HepG2 (cell line): ENCODE measurements at regions not wholly inside any gene's neighbourhood (a gene's known extent, or its start where the extent isn't known, plus 50 kb on each side); places are given as distances from the start of the nearest gene placed in this dataset.
A peak's percentile ranks its signal among the peaks of the same experiment; 100 is the strongest.

Experiments
- ATAC-seq: fragments of 200-7000 bp; cut with Tn5 transposase; 3 replicates; pipeline ENCODE4 v1.9.1; 2020; ENCODE audit warnings: mild to moderate bottlenecking, moderate library complexity
- BruUV-seq: library from RNA; stranded (reverse); fragments of 400-500 nt; replicated peaks from 2 replicates; lab custom pipeline; 2021; lab: Mats Ljungman, UMichigan
- CTCF ChIA-PET: fragments of 300-600 bp; formaldehyde crosslinking; extraction: SDS; loops from one replicate; lab custom pipeline; 2021; ENCODE audit warnings: low total read pairs, inconsistent platforms, low intra/inter-chr PET ratio; lab: Yijun Ruan, JAX
- POLR2A ChIA-PET: fragments of 350-600 bp; sonication (Branson Sonifier 250); formaldehyde crosslinking; loops from one replicate; lab custom pipeline; 2020; ENCODE audit warnings: antibody characterized with exemption, inconsistent platforms; lab: Yijun Ruan, JAX
- DNase-seq: peaks from one replicate; pipeline ENCODE4 v3.0.0-alpha.2; 2015; ENCODE audit warnings: low spot score
- FAIRE-seq: peaks from 3 replicates; lab custom pipeline; 2011; peaks lifted over from hg19 to GRCh38; lab: Jason Lieb, UNC
- H2AFZ ChIP-seq: one replicate; pipeline ENCODE4 v1.6.1; 2011; ENCODE audit warnings: low read length, inconsistent platforms
- H3K27ac ChIP-seq: fragments of 300-600 bp; 3 replicates; pipeline ENCODE4 v1.8.0; 2011; ENCODE audit warnings: mixed run types, mild to moderate bottlenecking, mixed read lengths, low read length, inconsistent platforms; ENCODE audit not compliant: insufficient read depth; ENCODE audit errors: extremely low read length
- H3K27me3 ChIP-seq, 2 experiments: fragments of 200-600 bp in 1 of 2; 2 replicates in 1 of 2; 3 replicates in 1 of 2; pipeline versions ENCODE4 v1.6.0 to v1.8.0; 2011; ENCODE audit warnings: low read length in 2 of 2, mild to moderate bottlenecking in 2 of 2, moderate library complexity in 2 of 2, inconsistent platforms in 1 of 2; ENCODE audit not compliant: insufficient read depth in 2 of 2, control insufficient read depth in 1 of 2
- H3K36me3 ChIP-seq, 2 experiments: fragments of 200-600 bp in 1 of 2; replicated peaks in 1 of 2; 2 replicates in 1 of 2; 3 replicates in 1 of 2; pipeline versions ENCODE4 v1.5.1 to v1.8.0; 2011; ENCODE audit warnings: low read length in 2 of 2, inconsistent platforms in 1 of 2; ENCODE audit not compliant: insufficient read depth in 2 of 2, control insufficient read depth in 1 of 2
- H3K4me1 ChIP-seq: 2 replicates; pipeline ENCODE4 v1.5.1; 2012; ENCODE audit warnings: low read length, inconsistent platforms; ENCODE audit not compliant: insufficient read depth
- H3K4me2 ChIP-seq: 2 replicates; pipeline ENCODE4 v1.6.0; 2011; ENCODE audit warnings: low read depth, low read length, inconsistent platforms
- H3K4me3 ChIP-seq, 3 experiments: fragments of 200-600 bp in 1 of 3; sonication (generic), shearing (Covaris generic) in 1 of 3; replicated peaks in 1 of 3; 2 replicates each; pipeline ENCODE4 v1.5.1; 2011 to 2016; ENCODE audit warnings: low read length in 3 of 3, inconsistent platforms in 2 of 3, low read depth in 2 of 3, mild to moderate bottlenecking in 2 of 3, control low read depth in 1 of 3, mixed read lengths in 1 of 3; ENCODE audit not compliant: insufficient read depth in 1 of 3
- H3K79me2 ChIP-seq: one replicate; pipeline ENCODE4 v1.6.1; 2011; ENCODE audit warnings: low read length, inconsistent platforms; ENCODE audit not compliant: insufficient read depth
- H3K9ac ChIP-seq: 2 replicates; pipeline ENCODE4 v1.6.0; 2011; ENCODE audit warnings: mild to moderate bottlenecking, low read depth, low read length, inconsistent platforms; ENCODE audit not compliant: insufficient read depth
- H3K9me3 ChIP-seq: 2 replicates; pipeline ENCODE4 v1.5.1; 2012; ENCODE audit warnings: mild to moderate bottlenecking, low read length
- H4K20me1 ChIP-seq: 2 replicates; pipeline ENCODE4 v1.6.0; 2011; ENCODE audit warnings: inconsistent platforms, mild to moderate bottlenecking, low read length, moderate library complexity; ENCODE audit not compliant: insufficient read depth
- ARNTL ChIP-seq: sonication (generic); formaldehyde crosslinking; IDR thresholded peaks from 2 replicates; pipeline ENCODE4 v1.4.0; 2020; ENCODE audit warnings: mild to moderate bottlenecking, missing genetic modification reagents
- ATAD3A ChIP-seq: sonication (generic); formaldehyde crosslinking; IDR thresholded peaks from 2 replicates; pipeline ENCODE4 v1.4.0; 2020; ENCODE audit warnings: missing genetic modification reagents
- CERS6 ChIP-seq: sonication (generic); formaldehyde crosslinking; IDR thresholded peaks from 2 replicates; pipeline ENCODE4 v1.5.0; 2020; ENCODE audit warnings: missing genetic modification reagents
- CTCF ChIP-seq: sonication (generic); formaldehyde crosslinking; IDR thresholded peaks from 2 replicates; pipeline ENCODE4 v1.5.0; 2020; ENCODE audit warnings: mild to moderate bottlenecking, missing genetic modification reagents, moderate library complexity
- SKI ChIP-seq: fragments of 450-650 bp; IDR thresholded peaks from one replicate; pipeline ENCODE4 v1.6.1; 2018; ENCODE audit warnings: mild to moderate bottlenecking; ENCODE audit not compliant: partially characterized antibody
- ZNF275 ChIP-seq: sonication (generic); formaldehyde crosslinking; IDR thresholded peaks from 2 replicates; pipeline ENCODE4 v1.8.0; 2022; ENCODE audit warnings: missing genetic modification reagents, mild to moderate bottlenecking, inconsistent platforms, borderline replicate concordance
- ZNF3 ChIP-seq: IDR thresholded peaks from 2 replicates; pipeline ENCODE4 v1.7.0; 2017; ENCODE audit warnings: inconsistent platforms
- ZNF780A ChIP-seq: sonication (generic); formaldehyde crosslinking; IDR thresholded peaks from 2 replicates; pipeline ENCODE4 v1.8.0; 2022; ENCODE audit warnings: mild to moderate bottlenecking, missing genetic modification reagents, moderate library complexity
- WGBS: methylation state at CpG from one replicate; pipeline ENCODE4 v1.1.6; 2017; ENCODE audit warnings: low lambda C conversion rate; 5-methylcytosine and 5-hydroxymethylcytosine counted together
- in situ Hi-C: cut with HindIII; loops from 2 replicates; pipeline ENCODE4 v1.10.0; 2017; ENCODE audit warnings: low pct_unique_long_range_greater_than_20kb; ENCODE audit not compliant: extremely low pct_ligation_motif_present
- intact Hi-C: fragments of 100-400 bp; cut with micrococcal nuclease; formaldehyde crosslinking; loops from one replicate; pipeline ENCODE4 v1.10.0; 2022; ENCODE audit not compliant: unreplicated experiment

GRCh38 chrX:40933132-40933705 lies 152.0 kb upstream of the USP9X start (continued):
- no peak for TF ChIP-seq CERS6 (CRISPR knock-in tag)
- TF ChIP-seq ZNF3: no peak
- no peak for TF ChIP-seq ZNF275 (CRISPR knock-in tag)
- TF ChIP-seq ZNF780A: no peak
- TF ChIP-seq ATAD3A (CRISPR knock-in tag): no peak
- TF ChIP-seq ARNTL (CRISPR knock-in tag): no peak

- no peaks in the 10 kb centered on the region for H3K27me3 ChIP-seq
- no peaks in the 10 kb centered on the region for H3K9me3 ChIP-seq
- intact Hi-C loops: no loop called here
- H3K79me2 ChIP-seq: no peaks in the 10 kb centered on the region
- in situ Hi-C loops: no loop called here
- ChIA-PET CTCF (no interaction called here), POLR2A (no interaction called here)
- H3K4me3 ChIP-seq: no peak overlapping the region; a peak in 1 of 6 replicates
- H3K36me3 ChIP-seq: no peaks in the 10 kb centered on the region
- H3K4me2 ChIP-seq: peak overlapping the region; percentile 51
- peaks cover 7% of the 10 kb centered on the region; the same call in 1 of the 2 replicates for H3K4me1 ChIP-seq
- TF ChIP-seq CTCF (CRISPR knock-in tag): peak; percentile 8; the same call in 1 of the 2 replicates
- no peak for TF ChIP-seq SKI
- H4K20me1 ChIP-seq: no peaks in the 10 kb centered on the region
- no peak overlapping the region for H3K27ac ChIP-seq
- ATAC-seq: no peak
- no peak for FAIRE-seq
- WGBS: 8% methylated on average over 5 of the region's 5 CpGs
- no TSS peak for BruUV-seq
- H2AFZ ChIP-seq: no peak overlapping the region
- no peak for DNase-seq
- no peak overlapping the region for H3K9ac ChIP-seq
Measured at GRCh38 chrX:40933706-40934425, 151.4 kb upstream of the USP9X start.
